Amniotic epithelial cell (primary cell): ENCODE measurements at regions not wholly inside any gene's neighbourhood (a gene's known extent, or its start where the extent isn't known, plus 50 kb on each side); places are given as distances from the start of the nearest gene placed in this dataset.

Source experiments
- DNase-seq: peaks from one replicate; pipeline ENCODE4 v3.0.0-alpha.2; 2010; ENCODE audit warnings: low read depth

DNA sequence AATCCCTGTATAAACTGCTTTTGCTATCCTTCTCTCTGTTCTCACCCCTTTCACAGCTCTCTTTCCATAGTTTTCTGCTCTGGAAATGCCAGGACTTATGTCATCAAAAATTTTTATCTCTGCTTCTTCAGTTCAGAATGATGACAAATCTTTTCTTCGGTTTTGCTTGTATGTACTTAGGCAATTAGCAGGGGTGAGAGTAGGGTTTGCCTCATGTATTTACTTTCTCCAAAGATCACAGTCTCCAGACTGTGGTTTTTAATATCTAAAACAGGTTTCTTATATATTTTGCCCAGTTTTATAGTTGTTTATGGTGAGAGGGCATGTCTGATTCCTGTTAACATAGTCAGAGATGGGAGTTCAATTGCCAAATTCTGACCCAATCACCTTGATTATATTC, 235.4 kb upstream of the LYPLAL1 start:
- peak; percentile 32 for DNase-seq

DNA sequence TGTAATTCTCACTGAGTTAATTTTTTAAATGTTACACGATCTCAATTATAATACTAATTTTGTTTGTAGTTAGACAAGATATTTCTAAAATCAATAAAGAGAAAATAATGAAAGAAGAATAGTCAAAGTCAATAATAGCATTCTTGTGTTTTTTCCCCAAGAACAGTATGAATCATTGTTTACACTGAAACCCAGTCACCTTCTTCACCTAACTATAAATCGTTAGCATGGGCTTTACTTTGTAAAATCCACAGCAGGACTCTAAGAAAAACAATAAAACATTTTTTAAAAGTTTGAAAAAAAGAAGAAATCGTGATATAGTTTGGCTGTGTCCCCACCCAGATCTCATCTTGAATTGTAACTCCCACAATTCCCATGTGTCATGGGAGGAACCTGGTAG, 234.6 kb upstream of the LYPLAL1 start:
- DNase-seq: no peak

DNA sequence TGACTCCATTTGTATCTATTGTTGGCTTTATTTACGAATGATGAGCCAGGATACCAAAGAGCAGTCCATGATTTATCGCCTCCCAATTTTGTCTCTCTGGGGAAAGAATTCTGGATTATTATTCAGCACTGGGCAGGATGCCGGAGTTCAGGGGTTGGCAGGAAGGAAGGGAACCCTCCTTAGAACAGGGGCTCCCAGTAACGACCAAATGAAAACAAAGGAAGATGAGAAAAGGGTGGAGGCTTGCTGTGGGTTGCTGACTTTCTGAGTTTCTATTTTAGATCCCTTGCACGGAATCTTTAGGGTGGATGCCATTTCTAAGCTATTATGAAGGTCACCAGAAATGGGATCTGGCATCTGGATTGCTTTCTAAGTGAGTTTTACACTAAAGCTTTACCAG, 231.2 kb upstream of the LYPLAL1 start:
- no peak for DNase-seq

- no peak for DNase-seq
Measured at GRCh38 chr1:218943371-218943770, 230.3 kb upstream of the LYPLAL1 start.

- peak; percentile 55 for DNase-seq
Measured at GRCh38 chr1:218945050-218945449, 228.6 kb upstream of the LYPLAL1 start.

GRCh38 chr1:218946147-218946546, 227.5 kb upstream of the LYPLAL1 start:
- no peak for DNase-seq

DNA sequence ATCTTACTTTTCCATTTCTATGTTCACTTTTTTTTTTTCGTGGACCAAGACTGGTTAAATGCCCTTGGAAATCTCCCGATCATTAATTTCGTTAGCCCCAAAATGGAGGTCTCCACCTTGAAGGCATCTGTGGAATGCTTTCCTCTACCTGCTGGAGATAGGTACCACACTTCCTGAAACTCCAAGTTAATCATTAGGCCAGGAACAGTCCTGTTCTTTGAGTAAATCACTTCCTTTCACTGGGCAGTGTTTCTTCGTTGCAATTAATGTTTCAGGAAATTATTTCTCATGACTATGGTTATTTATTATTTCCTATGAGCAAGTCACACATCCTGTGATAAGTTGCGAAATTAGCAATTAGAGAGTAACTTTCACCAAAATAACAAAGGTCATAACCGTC, 225.2 kb upstream of the LYPLAL1 start:
- no peak for DNase-seq

- no peak for DNase-seq
Measured at GRCh38 chr1:218953386-218953785, 220.3 kb upstream of the LYPLAL1 start.

- DNase-seq: no peak
Measured at GRCh38 chr1:218957971-218958370, 215.7 kb upstream of the LYPLAL1 start.

DNA sequence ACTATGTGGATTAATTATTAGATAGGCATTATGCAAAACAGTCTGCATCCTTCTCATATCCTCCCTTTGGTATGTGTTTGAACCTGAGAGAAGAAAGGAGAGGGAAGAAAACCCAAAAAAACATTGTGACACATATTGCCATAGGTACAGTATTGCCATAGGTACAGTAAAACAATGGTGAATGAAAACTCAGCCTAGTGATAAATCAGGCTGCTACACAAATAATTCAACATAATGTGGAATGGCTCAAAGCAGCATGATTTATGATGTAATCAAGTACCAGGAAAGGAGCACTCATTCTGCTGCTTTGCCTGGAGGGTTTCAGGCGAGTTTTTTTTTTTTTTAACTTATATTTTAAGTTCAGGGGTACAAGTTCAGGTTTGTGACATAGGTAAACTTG, 213.9 kb upstream of the LYPLAL1 start:
- no peak for DNase-seq

DNA sequence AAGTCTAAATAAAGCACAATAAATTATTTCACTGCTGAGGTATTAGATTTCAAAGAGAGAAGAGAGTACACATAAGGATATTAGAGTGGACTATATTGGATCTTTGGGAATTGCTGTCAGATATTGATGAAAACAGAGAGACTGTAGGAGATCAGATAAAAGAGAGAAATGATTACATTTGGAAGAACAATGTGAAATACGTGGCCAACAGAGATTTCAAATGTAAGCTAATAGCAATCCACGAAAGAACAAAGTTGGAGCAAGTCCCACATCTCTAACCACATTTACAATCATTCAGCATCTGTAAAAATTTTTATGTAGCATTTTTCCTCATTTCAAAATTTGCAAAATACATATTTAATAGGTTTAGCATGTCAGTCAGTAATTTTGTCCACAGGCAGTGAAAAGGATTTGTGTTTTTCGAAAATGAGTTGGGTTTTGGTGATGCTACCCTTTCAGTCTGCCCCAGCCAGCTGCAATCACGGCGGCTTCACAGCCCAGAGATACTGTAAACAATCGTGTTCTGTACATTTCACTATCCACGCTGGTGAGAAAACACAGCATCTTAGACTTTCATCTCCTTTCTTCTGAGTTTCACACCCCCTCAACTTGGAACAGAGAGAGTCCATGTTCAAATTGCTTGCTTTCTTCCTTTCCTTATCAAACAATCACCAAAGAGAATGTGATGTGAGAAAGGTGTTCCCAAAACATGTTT, 209.1 kb upstream of the LYPLAL1 start:
- DNase-seq: no peak

DNA sequence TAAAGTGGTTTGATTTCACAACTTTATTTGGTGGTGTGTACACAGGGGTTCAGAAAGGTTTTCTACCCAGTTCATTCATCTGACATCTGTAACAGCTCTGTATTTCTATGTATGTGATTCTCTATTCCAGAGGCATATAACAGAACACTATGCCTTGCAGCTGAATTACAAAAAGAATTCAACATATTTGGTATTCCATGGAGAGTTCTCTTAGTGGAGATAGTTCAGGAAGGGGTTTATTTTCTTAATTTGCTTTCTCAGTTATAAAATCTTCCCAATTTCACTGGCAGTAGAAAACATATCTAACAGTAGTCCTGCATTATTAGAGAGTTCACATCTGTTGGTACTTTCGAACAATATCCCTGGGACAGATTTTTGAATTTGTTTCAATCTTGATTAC, 207.9 kb upstream of the LYPLAL1 start:
- no peak for DNase-seq

- DNase-seq: no peak
Measured at GRCh38 chr1:218967254-218967653, 206.4 kb upstream of the LYPLAL1 start.

DNA sequence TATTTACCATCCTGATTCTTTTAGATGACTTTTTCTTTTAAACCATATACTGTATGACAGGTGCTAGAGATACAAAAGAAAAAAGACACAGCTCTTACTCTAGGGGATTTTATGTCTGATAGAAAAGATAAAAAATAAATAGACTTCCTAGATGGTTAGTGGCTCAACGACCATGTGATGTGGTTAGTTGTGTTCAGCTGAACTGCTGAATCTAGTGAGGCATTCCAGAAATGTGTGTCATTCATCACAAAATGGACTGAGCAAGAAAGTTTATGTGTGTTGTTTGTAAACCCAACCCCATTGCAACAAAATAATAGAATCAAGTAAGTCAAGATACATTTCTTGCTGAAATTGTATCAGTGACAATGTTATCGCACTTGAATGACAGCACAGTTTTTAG, 205.8 kb upstream of the LYPLAL1 start:
- peak; percentile 57 for DNase-seq

GRCh38 chr1:218969006-218969405, 204.7 kb upstream of the LYPLAL1 start:
- DNase-seq: no peak

DNA sequence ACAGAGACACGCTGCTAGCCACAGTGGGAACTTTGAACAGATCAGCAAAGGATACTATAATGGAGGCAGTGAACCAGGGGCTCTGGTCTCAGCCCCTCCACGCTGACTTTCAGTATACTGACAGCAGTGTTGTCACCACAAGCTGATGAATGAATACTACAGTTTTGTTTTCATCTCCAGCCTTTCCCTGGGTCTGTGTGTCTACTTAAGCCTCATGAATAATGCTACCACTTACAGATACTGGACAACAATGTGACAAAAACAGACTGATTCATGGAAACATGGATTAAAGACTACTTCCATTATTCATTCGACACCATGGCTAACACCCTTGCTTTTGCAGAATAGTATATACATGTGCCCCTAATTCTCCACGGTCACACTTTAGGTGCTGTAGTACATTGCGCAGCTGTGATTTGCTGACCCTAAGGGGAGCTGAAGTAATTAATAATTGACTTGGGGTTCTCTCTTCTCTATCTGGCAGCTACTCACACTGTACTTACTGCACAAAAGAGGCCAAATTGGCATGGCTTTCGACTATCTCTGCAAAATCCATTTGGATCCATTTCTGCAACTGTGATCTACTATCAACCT, 203.2 kb upstream of the LYPLAL1 start:
- DNase-seq: no peak

DNA sequence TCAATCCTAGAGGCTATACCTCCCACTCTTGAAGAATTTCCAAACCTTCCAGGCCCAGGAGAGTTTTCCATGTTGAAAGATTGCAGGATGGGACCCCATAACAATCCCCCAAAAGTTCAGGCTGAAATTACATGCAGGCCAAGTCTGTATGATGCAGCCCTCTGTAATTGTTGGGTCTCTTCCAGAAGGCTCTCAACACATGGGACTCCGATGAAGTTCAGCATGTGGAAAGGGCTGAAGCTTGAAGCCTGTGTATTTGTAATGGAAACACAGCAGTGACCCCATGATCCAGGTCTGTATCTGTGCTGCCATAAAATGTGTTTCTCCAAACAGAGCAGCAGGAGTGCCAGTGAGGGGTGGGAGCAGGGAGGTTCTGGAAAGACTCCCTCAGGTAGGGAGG, 202.5 kb upstream of the LYPLAL1 start:
- no peak for DNase-seq

GRCh38 chr1:218980881-218981280, 192.8 kb upstream of the LYPLAL1 start:
- no peak for DNase-seq

GRCh38 chr1:218982482-218982881, 191.2 kb upstream of the LYPLAL1 start:
- DNase-seq: no peak

- no peak for DNase-seq
Measured at GRCh38 chr1:218983433-218983832, 190.2 kb upstream of the LYPLAL1 start.

- DNase-seq: no peak
Measured at GRCh38 chr1:218983848-218984247, 189.8 kb upstream of the LYPLAL1 start.

GRCh38 chr1:218985424-218985984, 188.2 kb upstream of the LYPLAL1 start:
- DNase-seq: no peak

DNA sequence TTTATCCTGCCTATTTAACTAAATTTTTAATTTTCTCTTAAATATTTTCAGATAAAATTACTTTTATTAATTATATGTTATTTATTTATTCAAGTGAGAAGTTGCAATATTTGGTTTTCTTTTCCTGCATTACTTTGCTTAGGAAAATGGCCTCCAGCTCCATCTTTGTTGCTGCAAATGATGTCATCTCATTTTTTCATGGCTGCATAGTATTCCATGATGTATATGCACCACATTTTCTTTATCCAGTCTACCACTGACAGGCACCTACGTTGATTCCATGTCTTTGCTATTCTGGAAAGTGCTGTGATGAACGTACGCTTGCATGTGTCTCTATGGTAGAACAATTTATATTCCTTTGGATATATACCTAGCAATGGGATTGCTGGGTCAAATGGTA, 186.9 kb upstream of the LYPLAL1 start:
- no peak for DNase-seq

DNA sequence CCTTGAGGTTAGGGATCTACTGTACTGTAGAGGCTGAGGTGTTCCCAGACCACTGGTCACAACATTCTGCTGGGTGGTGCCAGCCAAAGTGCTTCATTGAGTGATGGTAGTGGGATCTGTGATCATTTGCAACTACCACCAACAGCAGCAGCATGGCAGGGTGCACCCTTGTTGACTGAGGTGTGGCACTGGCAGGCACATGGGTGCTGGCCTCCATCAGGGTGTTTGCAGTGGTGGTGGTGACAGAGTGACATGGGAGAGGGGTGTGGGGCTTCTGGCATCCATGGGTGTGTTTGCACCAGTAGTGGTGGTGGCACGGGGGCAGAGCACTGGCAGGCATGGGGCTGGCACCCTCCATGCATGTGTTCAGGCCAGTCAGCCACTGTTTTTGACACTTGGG, 183.7 kb upstream of the LYPLAL1 start:
- DNase-seq: no peak
